CD4-positive, alpha-beta memory T cell (primary cell): ENCODE measurements at regions not wholly inside any gene's neighbourhood (a gene's known extent, or its start where the extent isn't known, plus 50 kb on each side); places are given as distances from the start of the nearest gene placed in this dataset.

Source experiments
- CTCF ChIA-PET: fragments of 350-600 bp; sonication (Branson Sonifier 250); formaldehyde crosslinking; loops from one replicate; lab custom pipeline; 2021; ENCODE audit warnings: inconsistent platforms; ENCODE audit not compliant: partially characterized antibody; lab: Charles Lee
- POLR2A ChIA-PET: fragments of 350-600 bp; sonication (Branson Sonifier 250); formaldehyde crosslinking; loops from one replicate; lab custom pipeline; 2021; ENCODE audit not compliant: partially characterized antibody; lab: Charles Lee
- DNase-seq, 5 donors: peaks; one replicate each; pipeline versions ENCODE4 v3.0.0 to v3.0.0-alpha.2; 2020 to 2022; ENCODE audit warnings: mixed read lengths in 1 of 5
- H3K27ac ChIP-seq: one replicate; pipeline ENCODE4 v1.7.0; 2013; ENCODE audit warnings: low read depth, low read length
- H3K27me3 ChIP-seq: 2 replicates; pipeline ENCODE4 v1.7.0; 2013; ENCODE audit warnings: mild to moderate bottlenecking, low read length, moderate library complexity; ENCODE audit not compliant: insufficient read depth
- H3K36me3 ChIP-seq: 2 replicates; pipeline ENCODE4 v1.7.0; 2013; ENCODE audit warnings: mild to moderate bottlenecking, low read length, moderate library complexity; ENCODE audit not compliant: insufficient read depth
- H3K4me1 ChIP-seq: 2 replicates; pipeline ENCODE4 v1.7.0; 2013; ENCODE audit warnings: mild to moderate bottlenecking, low read length, moderate library complexity; ENCODE audit not compliant: insufficient read depth
- H3K4me3 ChIP-seq, 2 donors: one replicate each; pipeline ENCODE4 v1.7.0; 2013; ENCODE audit warnings: low read length in 2 of 2, mild to moderate bottlenecking in 1 of 2
- H3K9me3 ChIP-seq, 2 donors: one replicate each; pipeline ENCODE4 v1.7.0; 2013; ENCODE audit warnings: low read length in 2 of 2, control low read depth in 1 of 2; ENCODE audit not compliant: control insufficient read depth in 1 of 2
- H3K27ac Mint-ChIP-seq, 7 donors: one replicate each; pipeline ENCODE4 v1.8.0; 2020 to 2021; ENCODE audit warnings: mixed read lengths in 7 of 7, mild to moderate bottlenecking in 6 of 7, inconsistent platforms in 3 of 7, moderate library complexity in 3 of 7
- H3K27me3 Mint-ChIP-seq, 2 donors: one replicate each; pipeline ENCODE4 v1.8.0; 2020 to 2021; ENCODE audit warnings: mixed read lengths in 2 of 2
- H3K36me3 Mint-ChIP-seq, 2 donors: one replicate each; pipeline ENCODE4 v1.8.0; 2020 to 2021; ENCODE audit warnings: mixed read lengths in 2 of 2, inconsistent platforms in 1 of 2, mild to moderate bottlenecking in 1 of 2
- H3K4me1 Mint-ChIP-seq, 4 donors: one replicate each; pipeline ENCODE4 v1.8.0; 2020 to 2021; ENCODE audit warnings: mixed read lengths in 4 of 4, mild to moderate bottlenecking in 1 of 4
- H3K4me3 Mint-ChIP-seq, 8 donors: one replicate each; pipeline ENCODE4 v1.8.0; 2020 to 2021; ENCODE audit warnings: mixed read lengths in 8 of 8, mild to moderate bottlenecking in 7 of 8, moderate library complexity in 6 of 8, inconsistent platforms in 3 of 8
- H3K9me3 Mint-ChIP-seq, 8 donors: one replicate each; pipeline ENCODE4 v1.8.0; 2020 to 2021; ENCODE audit warnings: mixed read lengths in 8 of 8, mild to moderate bottlenecking in 5 of 8, inconsistent platforms in 3 of 8, moderate library complexity in 1 of 8
- intact Hi-C: fragments of 100-400 bp; cut with micrococcal nuclease; formaldehyde crosslinking; loops from one replicate; pipeline ENCODE4 v1.15.1; 2023

DNA sequence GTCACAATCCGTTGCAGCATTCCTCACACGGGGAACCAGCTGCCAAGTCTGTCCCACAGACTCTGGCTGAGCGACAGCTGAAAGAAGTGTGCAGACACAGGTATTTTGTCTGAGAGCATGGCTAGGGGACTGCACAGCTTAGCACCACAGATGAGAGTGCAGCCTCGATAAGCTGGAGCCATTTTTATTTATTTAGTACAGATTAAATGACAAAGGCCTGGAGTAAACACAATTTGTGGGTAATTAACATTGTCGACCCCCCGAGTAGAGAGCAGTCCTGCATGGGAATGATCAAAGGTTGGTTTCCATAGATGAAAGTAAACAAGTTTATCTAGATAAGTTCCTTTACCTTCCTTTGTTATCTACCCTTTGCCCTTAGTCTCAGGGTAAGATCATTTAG, 836.2 kb downstream of the DACH1 start:
- H3K4me1 ChIP-seq = no peaks in the 10 kb centered on the region
- intact Hi-C loops = no loop called here
- Mint-ChIP-seq H3K27me3 (no peaks in the 10 kb centered on the region), H3K9me3 (peaks cover 3 to 31% (median 11%) of the 10 kb centered on the region in 8 donors), H3K27ac (no peak overlapping the region), H3K4me3 (no peak overlapping the region), H3K36me3 (no peaks in the 10 kb centered on the region), H3K4me1 (no peaks in the 10 kb centered on the region)
- no peaks in the 10 kb centered on the region for H3K27me3 ChIP-seq
- ChIA-PET CTCF (no interaction called here), POLR2A (no interaction called here)
- H3K27ac ChIP-seq = no peak overlapping the region
- no peaks in the 10 kb centered on the region for H3K36me3 ChIP-seq
- DNase-seq = no peak
- H3K9me3 ChIP-seq = peaks cover 0 to 4% of the 10 kb centered on the region in 2 donors
- no peak overlapping the region for H3K4me3 ChIP-seq

DNA sequence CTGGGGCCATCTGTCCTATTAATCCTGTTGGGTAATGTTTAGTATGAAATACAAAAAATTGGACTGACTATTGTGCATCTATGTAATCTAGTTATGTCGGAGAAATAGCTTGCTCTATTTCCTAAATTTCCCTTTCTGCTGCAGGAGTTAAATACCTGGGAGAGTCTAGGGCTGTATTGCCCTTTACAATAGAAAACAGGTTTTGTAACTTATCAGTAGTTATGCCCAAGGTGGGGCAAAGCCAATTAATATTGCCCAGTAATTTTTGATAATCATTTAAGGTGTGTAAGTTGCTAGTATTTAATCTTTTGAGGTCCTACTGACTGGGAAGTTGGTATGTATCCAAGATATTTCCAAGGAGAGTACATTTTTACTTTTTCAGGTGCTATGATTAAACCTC, 838.1 kb downstream of the DACH1 start:
- H3K4me3 Mint-ChIP-seq = no peak overlapping the region
- no peaks in the 10 kb centered on the region for H3K36me3 Mint-ChIP-seq
- no peaks in the 10 kb centered on the region for H3K4me1 ChIP-seq
- peaks cover 3 to 27% (median 12%) of the 10 kb centered on the region in 8 donors for H3K9me3 Mint-ChIP-seq
- no peaks in the 10 kb centered on the region for H3K27me3 Mint-ChIP-seq
- ChIA-PET POLR2A (no interaction called here), CTCF (no interaction called here)
- intact Hi-C loops = no loop called here
- DNase-seq = no peak
- no peak overlapping the region for H3K27ac Mint-ChIP-seq
- H3K27ac ChIP-seq = no peak overlapping the region
- H3K36me3 ChIP-seq = no peaks in the 10 kb centered on the region
- no peaks in the 10 kb centered on the region for H3K4me1 Mint-ChIP-seq
- peaks cover 0 to 4% of the 10 kb centered on the region in 2 donors for H3K9me3 ChIP-seq
- no peak overlapping the region for H3K4me3 ChIP-seq
- H3K27me3 ChIP-seq = no peaks in the 10 kb centered on the region

DNA sequence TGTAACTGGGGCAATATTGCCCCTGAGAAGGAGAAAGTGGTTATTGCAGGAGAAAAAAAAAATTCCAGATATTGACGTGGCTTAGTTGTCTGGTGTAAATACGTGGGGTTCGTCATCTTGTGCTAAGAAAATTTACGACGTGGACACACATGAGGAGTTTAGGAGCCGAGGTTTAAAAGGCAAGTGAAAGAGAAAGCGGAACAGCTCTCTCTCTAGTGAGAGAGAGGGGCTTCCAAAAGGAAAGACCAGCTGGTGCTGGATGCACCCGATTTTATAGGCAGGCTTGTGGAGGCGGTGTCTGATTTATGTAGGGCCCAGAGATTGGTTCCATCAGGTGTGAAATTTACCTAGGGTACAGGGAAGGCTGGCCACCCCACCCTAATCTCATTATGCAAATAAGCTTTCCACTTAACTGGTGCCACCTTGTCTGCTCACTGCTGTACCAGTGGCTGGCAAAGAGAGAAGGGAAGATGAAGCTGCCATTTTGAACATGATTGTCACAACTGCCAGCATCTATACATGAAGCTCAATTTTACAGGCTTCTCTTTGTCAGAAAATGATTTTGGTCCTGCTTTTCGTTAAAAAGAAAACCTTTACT, 845.1 kb downstream of the DACH1 start:
- Mint-ChIP-seq H3K27me3 (no peaks in the 10 kb centered on the region), H3K36me3 (no peaks in the 10 kb centered on the region), H3K4me1 (no peaks in the 10 kb centered on the region), H3K27ac (no peak overlapping the region), H3K4me3 (no peak overlapping the region), H3K9me3 (peaks cover 0 to 13% (median 3%) of the 10 kb centered on the region in 8 donors)
- CTCF ChIA-PET = interaction anchor here (0.6 kb wide), 1 partner anchor 44 kb away, joined by 8 read pairs; no protein-coding TSS in a partner anchor
- intact Hi-C loops = no loop called here
- peaks cover 0 to 2% of the 10 kb centered on the region in 2 donors for H3K9me3 ChIP-seq
- H3K27ac ChIP-seq = no peak overlapping the region
- H3K4me1 ChIP-seq = no peaks in the 10 kb centered on the region
- POLR2A ChIA-PET = no interaction called here
- DNase-seq = no peak
- H3K27me3 ChIP-seq = no peaks in the 10 kb centered on the region
- no peak overlapping the region for H3K4me3 ChIP-seq
- no peaks in the 10 kb centered on the region for H3K36me3 ChIP-seq

DNA sequence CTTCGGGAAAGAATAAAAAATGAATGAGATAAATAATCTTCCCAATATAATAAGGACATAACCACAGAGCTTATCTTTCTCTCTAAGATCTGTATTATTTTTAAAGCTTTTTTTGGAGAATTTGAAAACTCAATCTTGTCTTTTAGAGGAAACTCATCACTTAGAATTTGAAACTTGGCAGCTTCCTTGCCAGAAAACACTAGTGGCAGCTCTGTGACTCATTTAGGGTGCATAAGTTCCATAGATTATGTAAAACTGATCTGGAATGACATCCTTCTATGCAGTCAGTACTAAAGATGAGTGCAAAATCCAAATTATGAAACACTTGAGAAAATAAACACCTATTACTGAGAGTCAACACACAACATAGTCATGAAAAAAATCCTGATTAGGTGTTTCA, 848.0 kb downstream of the DACH1 start:
- H3K9me3 ChIP-seq = no peaks in the 10 kb centered on the region
- no peak overlapping the region for H3K27ac ChIP-seq
- Mint-ChIP-seq H3K4me3 (no peak overlapping the region), H3K27ac (no peak overlapping the region), H3K36me3 (no peaks in the 10 kb centered on the region), H3K9me3 (peaks cover 0 to 8% (median 1%) of the 10 kb centered on the region in 8 donors), H3K4me1 (no peaks in the 10 kb centered on the region), H3K27me3 (no peaks in the 10 kb centered on the region)
- H3K27me3 ChIP-seq = no peaks in the 10 kb centered on the region
- no peaks in the 10 kb centered on the region for H3K36me3 ChIP-seq
- intact Hi-C loops = no loop called here
- H3K4me3 ChIP-seq = no peak overlapping the region
- ChIA-PET POLR2A (no interaction called here), CTCF (no interaction called here)
- no peak for DNase-seq
- no peaks in the 10 kb centered on the region for H3K4me1 ChIP-seq

DNA sequence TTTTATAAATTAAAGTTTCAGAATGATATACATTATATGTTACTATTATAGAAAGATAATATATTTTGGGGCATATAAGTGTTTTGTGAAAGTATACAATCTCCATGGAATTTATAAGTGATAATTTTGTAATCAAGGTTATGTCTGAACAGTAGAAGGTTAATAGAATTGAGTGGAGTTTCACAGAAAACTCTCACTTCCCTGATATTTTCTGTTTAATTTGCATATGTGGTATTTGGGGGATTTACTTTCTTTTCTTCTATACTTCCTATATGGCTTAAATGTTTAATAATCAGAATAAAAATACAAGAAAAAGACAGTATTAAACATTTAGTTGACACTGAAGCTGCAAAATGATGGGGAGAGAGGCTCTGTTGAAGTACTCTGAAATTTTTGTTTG, 848.5 kb downstream of the DACH1 start:
- Histone ChIP-seq H3K27ac (no peak overlapping the region), H3K9me3 (no peaks in the 10 kb centered on the region), H3K4me1 (no peaks in the 10 kb centered on the region), H3K27me3 (no peaks in the 10 kb centered on the region), H3K4me3 (no peak overlapping the region), H3K36me3 (no peaks in the 10 kb centered on the region)
- intact Hi-C loops = no loop called here
- H3K36me3 Mint-ChIP-seq = no peaks in the 10 kb centered on the region
- H3K4me3 Mint-ChIP-seq = no peak overlapping the region
- no peak for DNase-seq
- H3K4me1 Mint-ChIP-seq = no peaks in the 10 kb centered on the region
- peaks cover 0 to 8% (median 1%) of the 10 kb centered on the region in 8 donors for H3K9me3 Mint-ChIP-seq
- no peaks in the 10 kb centered on the region for H3K27me3 Mint-ChIP-seq
- ChIA-PET CTCF (no interaction called here), POLR2A (no interaction called here)
- no peak overlapping the region for H3K27ac Mint-ChIP-seq

DNA sequence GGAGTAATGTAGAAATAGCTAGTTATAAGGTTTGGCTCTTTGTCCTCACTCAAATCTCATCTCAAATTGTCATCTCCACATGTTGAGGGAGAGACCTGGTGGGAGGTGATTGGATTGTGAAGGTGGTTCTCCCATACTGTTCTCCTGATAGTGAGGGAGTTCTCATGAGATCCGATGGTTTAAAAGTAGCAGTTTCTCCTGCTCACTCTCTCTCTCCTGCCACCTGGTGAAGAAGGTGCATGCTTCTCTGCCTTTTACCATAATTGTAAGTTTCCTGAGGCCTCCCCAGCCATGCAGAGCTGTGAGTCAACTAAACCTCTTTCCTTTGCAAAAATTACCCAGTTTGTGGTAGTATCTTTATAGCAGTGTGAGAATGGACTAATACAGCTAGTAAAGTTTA, 849.4 kb downstream of the DACH1 start:
- H3K9me3 ChIP-seq = no peaks in the 10 kb centered on the region
- Mint-ChIP-seq H3K36me3 (no peaks in the 10 kb centered on the region), H3K27ac (no peak overlapping the region), H3K4me3 (no peak overlapping the region), H3K4me1 (no peaks in the 10 kb centered on the region), H3K27me3 (no peaks in the 10 kb centered on the region), H3K9me3 (peaks cover 0 to 5% (median 1%) of the 10 kb centered on the region in 8 donors)
- no peak overlapping the region for H3K27ac ChIP-seq
- H3K4me1 ChIP-seq = no peaks in the 10 kb centered on the region
- H3K36me3 ChIP-seq = no peaks in the 10 kb centered on the region
- POLR2A ChIA-PET = no interaction called here
- no peaks in the 10 kb centered on the region for H3K27me3 ChIP-seq
- no peak overlapping the region for H3K4me3 ChIP-seq
- CTCF ChIA-PET = no interaction called here
- no peak for DNase-seq
- intact Hi-C loops = no loop called here

DNA sequence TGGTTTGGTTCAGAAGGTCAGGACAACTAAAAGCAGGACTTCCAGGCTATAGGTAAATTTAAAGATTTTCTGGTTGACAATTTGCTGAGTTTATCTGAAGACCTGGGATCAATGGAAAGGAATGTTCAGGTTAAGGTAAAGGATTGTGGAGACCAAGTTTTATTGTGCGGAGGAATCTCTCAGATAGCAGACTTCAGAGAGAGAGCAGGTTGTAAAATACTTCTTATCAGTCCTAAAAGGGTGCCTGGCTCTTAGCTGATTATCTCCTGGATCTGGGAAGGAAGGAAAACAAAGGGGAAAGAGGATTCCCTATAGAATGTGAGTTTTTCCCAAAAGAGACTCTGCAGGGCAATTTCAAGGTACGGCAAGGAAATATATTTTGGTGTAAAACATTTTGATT, 851.5 kb downstream of the DACH1 start:
- intact Hi-C loops = no loop called here
- no peak overlapping the region for H3K4me3 Mint-ChIP-seq
- no peak overlapping the region for H3K4me3 ChIP-seq
- POLR2A ChIA-PET = no interaction called here
- CTCF ChIA-PET = no interaction called here
- no peaks in the 10 kb centered on the region for H3K27me3 ChIP-seq
- H3K4me1 ChIP-seq = no peaks in the 10 kb centered on the region
- no peaks in the 10 kb centered on the region for H3K27me3 Mint-ChIP-seq
- no peaks in the 10 kb centered on the region for H3K9me3 ChIP-seq
- H3K27ac ChIP-seq = no peak overlapping the region
- DNase-seq = no peak
- no peaks in the 10 kb centered on the region for H3K36me3 ChIP-seq
- H3K9me3 Mint-ChIP-seq = peaks cover 0 to 4% (median 1%) of the 10 kb centered on the region in 8 donors
- H3K36me3 Mint-ChIP-seq = no peaks in the 10 kb centered on the region
- no peak overlapping the region for H3K27ac Mint-ChIP-seq
- H3K4me1 Mint-ChIP-seq = no peaks in the 10 kb centered on the region

DNA sequence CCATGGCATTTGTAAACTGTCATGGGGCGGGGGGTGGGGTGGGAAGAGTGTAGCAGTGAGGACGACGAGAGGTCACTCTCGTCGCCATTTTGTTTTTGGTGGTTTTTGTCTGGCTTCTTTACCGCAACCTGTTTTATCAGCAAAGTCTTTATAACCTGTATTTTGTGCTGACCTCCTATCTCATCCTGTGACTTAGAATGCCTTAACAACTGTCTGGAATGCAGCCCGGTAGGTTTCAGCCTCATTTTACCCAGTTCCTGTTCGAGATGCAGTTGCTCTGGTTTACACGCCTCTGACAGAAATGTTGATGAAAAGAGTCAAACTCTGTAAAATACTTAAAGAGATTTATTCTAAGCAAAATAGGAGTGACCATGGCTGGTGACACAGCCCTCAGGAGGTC, 852.0 kb downstream of the DACH1 start:
- no peak overlapping the region for H3K27ac ChIP-seq
- intact Hi-C loops = no loop called here
- H3K27ac Mint-ChIP-seq = no peak overlapping the region
- H3K4me3 ChIP-seq = no peak overlapping the region
- POLR2A ChIA-PET = no interaction called here
- H3K9me3 ChIP-seq = no peaks in the 10 kb centered on the region
- no peaks in the 10 kb centered on the region for H3K4me1 Mint-ChIP-seq
- H3K27me3 ChIP-seq = no peaks in the 10 kb centered on the region
- H3K4me1 ChIP-seq = no peaks in the 10 kb centered on the region
- no peak for DNase-seq
- CTCF ChIA-PET = no interaction called here
- no peaks in the 10 kb centered on the region for H3K36me3 ChIP-seq
- no peak overlapping the region for H3K4me3 Mint-ChIP-seq
- no peaks in the 10 kb centered on the region for H3K27me3 Mint-ChIP-seq
- peaks cover 0 to 4% (median 1%) of the 10 kb centered on the region in 8 donors for H3K9me3 Mint-ChIP-seq
- no peaks in the 10 kb centered on the region for H3K36me3 Mint-ChIP-seq
